Endothelial cell of umbilical vein (primary cell): ENCODE measurements at regions not wholly inside any gene's neighbourhood (a gene's known extent, or its start where the extent isn't known, plus 50 kb on each side); places are given as distances from the start of the nearest gene placed in this dataset.

Experiments used
- BruUV-seq: library from RNA; stranded (reverse); fragments of 400-500 nt; replicated peaks from 2 replicates; lab custom pipeline; 2021; lab: Mats Ljungman, UMichigan
- CTCF ChIA-PET: fragments of 300-600, 350-600 bp; sonication (Branson Sonifier 250); formaldehyde crosslinking; loops from one replicate; lab custom pipeline; 2021; ENCODE audit warnings: antibody characterized with exemption, inconsistent platforms; lab: Charles Lee
- POLR2A ChIA-PET: fragments of 300-600, 350-600 bp; sonication (Branson Sonifier 250); formaldehyde crosslinking; loops from one replicate; lab custom pipeline; 2021; ENCODE audit warnings: antibody characterized with exemption, inconsistent platforms; lab: Charles Lee
- DNase-seq: peaks from one replicate; pipeline ENCODE4 v3.0.0-alpha.2; 2011; ENCODE audit warnings: low read depth, low spot score
- FAIRE-seq: peaks from 2 replicates; lab custom pipeline; 2011; peaks lifted over from hg19 to GRCh38; lab: Jason Lieb, UNC
- H2AFZ ChIP-seq: 2 replicates; pipeline ENCODE4 v1.6.0; 2012; ENCODE audit warnings: low read depth, low read length, control low read depth, inconsistent platforms
- H3K27ac ChIP-seq: 2 replicates; pipeline ENCODE4 v1.5.1; 2011; ENCODE audit warnings: low read depth, mild to moderate bottlenecking, control low read depth, low read length, moderate library complexity; ENCODE audit not compliant: insufficient read depth
- H3K27me3 ChIP-seq, 2 experiments: 2 replicates each; pipeline versions ENCODE4 v1.6.0 to v1.6.1; 2011; ENCODE audit warnings: low read length in 2 of 2, mixed read lengths in 1 of 2; ENCODE audit not compliant: control insufficient read depth in 2 of 2, insufficient read depth in 2 of 2
- H3K36me3 ChIP-seq, 2 experiments: 2 replicates in 1 of 2; 3 replicates in 1 of 2; pipeline ENCODE4 v1.5.1; 2011; ENCODE audit warnings: low read length in 2 of 2, mild to moderate bottlenecking in 1 of 2, moderate library complexity in 1 of 2; ENCODE audit not compliant: control insufficient read depth in 2 of 2, insufficient read depth in 2 of 2; ENCODE audit errors: extremely low read depth in 1 of 2
- H3K4me1 ChIP-seq: 3 replicates; pipeline ENCODE4 v1.5.1; 2011; ENCODE audit warnings: mild to moderate bottlenecking, low read length; ENCODE audit not compliant: control insufficient read depth, insufficient read depth; ENCODE audit errors: extremely low read depth
- H3K4me2 ChIP-seq: 2 replicates; pipeline ENCODE4 v1.6.1; 2011; ENCODE audit warnings: low read length, control low read depth, mixed read lengths; ENCODE audit not compliant: insufficient read depth
- H3K4me3 ChIP-seq, 3 experiments: fragments of 200-600 bp in 1 of 3; sonication (generic), shearing (Covaris generic) in 1 of 3; replicated peaks in 1 of 3; 2 replicates each; pipeline ENCODE4 v1.5.1; 2011 to 2016; ENCODE audit warnings: control low read depth in 3 of 3, low read length in 3 of 3, mild to moderate bottlenecking in 2 of 3, inconsistent platforms in 1 of 3, low read depth in 1 of 3, moderate library complexity in 1 of 3; ENCODE audit not compliant: insufficient read depth in 1 of 3
- H3K79me2 ChIP-seq: 2 replicates; pipeline ENCODE4 v1.6.0; 2012; ENCODE audit warnings: low read length, inconsistent platforms; ENCODE audit not compliant: control insufficient read depth, insufficient read depth
- H3K9ac ChIP-seq: replicated peaks from 2 replicates; pipeline ENCODE3; 2011; ENCODE audit warnings: low read length, control low read depth; ENCODE audit not compliant: insufficient read depth; ENCODE audit errors: extremely low read depth
- H3K9me1 ChIP-seq: replicated peaks from 3 replicates; pipeline ENCODE4 v1.6.0; 2011; ENCODE audit warnings: mild to moderate bottlenecking, low read length; ENCODE audit not compliant: control insufficient read depth, insufficient read depth; ENCODE audit errors: extremely low read depth
- H3K9me3 ChIP-seq: replicated peaks from 2 replicates; pipeline ENCODE4 v1.5.1; 2012; ENCODE audit warnings: low read length, inconsistent platforms; ENCODE audit not compliant: control insufficient read depth, insufficient read depth
- H4K20me1 ChIP-seq: replicated peaks from 2 replicates; pipeline ENCODE3; 2011; ENCODE audit warnings: mild to moderate bottlenecking, low read length; ENCODE audit not compliant: control insufficient read depth, insufficient read depth; ENCODE audit errors: extremely low read depth
- CTCF ChIP-seq, 2 donors: IDR thresholded peaks; 1 replicate in 1 of 2; 2 replicates in 1 of 2; pipeline ENCODE4 v1.5.1; 2011; ENCODE audit warnings: low read length in 2 of 2, mild to moderate bottlenecking in 2 of 2, moderate library complexity in 2 of 2, control low read depth in 1 of 2, inconsistent platforms in 1 of 2, low read depth in 1 of 2; ENCODE audit not compliant: insufficient read depth in 1 of 2; ENCODE audit errors: extremely low read depth in 1 of 2
- EZH2 ChIP-seq: IDR thresholded peaks from 2 replicates; pipeline ENCODE4 v1.6.1; 2012; ENCODE audit warnings: borderline replicate concordance, low read depth, mild to moderate bottlenecking, moderate library complexity, low read length, inconsistent platforms; ENCODE audit not compliant: severe bottlenecking
- FOS ChIP-seq: IDR thresholded peaks from 2 replicates; pipeline ENCODE4 v1.6.1; 2011; ENCODE audit warnings: mild to moderate bottlenecking, low read length, moderate library complexity, borderline replicate concordance; ENCODE audit not compliant: insufficient read depth
- GATA2 ChIP-seq: IDR thresholded peaks from 2 replicates; pipeline ENCODE4 v1.7.0; 2011; ENCODE audit warnings: low read depth, mild to moderate bottlenecking, moderate library complexity, mixed read lengths, low read length; ENCODE audit not compliant: insufficient read length, insufficient read depth
- JUN ChIP-seq: IDR thresholded peaks from 2 replicates; pipeline ENCODE4 v1.6.1; 2011; ENCODE audit warnings: borderline replicate concordance, low read depth; ENCODE audit not compliant: insufficient read length, insufficient read depth
- MYC ChIP-seq: IDR thresholded peaks from one replicate; pipeline ENCODE4 v1.6.1; 2011; ENCODE audit warnings: mild to moderate bottlenecking, low read depth, low read length
- POLR2A ChIP-seq: IDR thresholded peaks from 2 replicates; pipeline ENCODE4 v1.6.1; 2012; ENCODE audit warnings: low read depth, mild to moderate bottlenecking, control low read depth, low read length
- POLR2AphosphoS5 ChIP-seq: IDR thresholded peaks from 2 replicates; pipeline ENCODE4 v1.6.1; 2012; ENCODE audit warnings: low read depth, mild to moderate bottlenecking, control low read depth, low read length, moderate library complexity; ENCODE audit not compliant: insufficient read depth
- dilution Hi-C: fragments of 300-500 bp; cut with MboI; formaldehyde crosslinking; loops from one replicate; pipeline ENCODE4 v1.15.0; 2019; ENCODE audit warnings: low sequenced_read_pairs; ENCODE audit not compliant: extremely low pct_ligation_motif_present
- intact Hi-C: fragments of 100-400 bp; cut with micrococcal nuclease; formaldehyde crosslinking; loops from one replicate; pipeline ENCODE4 v1.10.0; 2022
- TF ChIP-seq, protein P1 (sequence below): IDR thresholded peaks from 2 replicates; pipeline ENCODE4 v1.6.1; 2011; ENCODE audit not compliant: insufficient read depth, insufficient read length

DNA sequence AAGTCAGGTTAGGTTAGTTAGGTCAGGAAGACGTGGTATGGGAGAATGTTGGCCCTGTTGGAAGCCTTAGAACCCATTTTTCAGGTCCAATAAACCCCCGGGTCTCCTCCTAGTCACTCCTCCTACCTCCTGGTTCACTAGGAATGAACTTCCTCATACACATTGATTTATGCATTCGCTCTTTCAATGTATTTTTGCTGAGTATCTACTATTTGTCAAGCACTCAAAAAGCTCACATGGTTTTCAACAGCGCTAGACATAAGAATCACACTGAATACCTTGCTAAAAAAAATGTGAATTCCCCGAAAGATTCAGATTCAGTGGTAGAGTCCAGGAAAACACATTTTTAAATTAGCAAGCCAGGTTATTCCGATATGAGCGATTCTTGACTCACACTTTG lies 85.8 kb upstream of the LRRN2 start:
- dilution Hi-C loops (no loop called here), intact Hi-C loops (no loop called here)
- no TSS peak for BruUV-seq
- ChIA-PET CTCF (interaction anchor here (0.6 to 3.4 kb wide), 3 partner anchors 21 to 47 kb away, joined by 3 to 8 read pairs (median 6); no protein-coding TSS in a partner anchor), POLR2A (no interaction called here)
- peaks cover 11% of the 10 kb centered on the region in 2 experiments for H3K27me3 ChIP-seq
- H4K20me1 ChIP-seq = no peaks in the 10 kb centered on the region
- TF ChIP-seq JUN (no peak), CTCF (IDR thresholded peaks at IDR 0.05; ENCODE audit: extremely low read depth in 1 of 2, insufficient read depth in 1 of 2, low read depth in 1 of 2, low read length in 2 of 2) (no peak), FOS (no peak), GATA2 (no peak), EZH2 (no peak), MYC (no peak), POLR2AphosphoS5 (no peak), POLR2A (no peak)
- TF ChIP-seq, protein P1, sequence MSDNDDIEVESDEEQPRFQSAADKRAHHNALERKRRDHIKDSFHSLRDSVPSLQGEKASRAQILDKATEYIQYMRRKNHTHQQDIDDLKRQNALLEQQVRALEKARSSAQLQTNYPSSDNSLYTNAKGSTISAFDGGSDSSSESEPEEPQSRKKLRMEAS = no peak
- no peak overlapping the region for H3K4me2 ChIP-seq
- no peaks in the 10 kb centered on the region for H3K79me2 ChIP-seq
- no peak overlapping the region for H3K9ac ChIP-seq
- no peaks in the 10 kb centered on the region for H3K36me3 ChIP-seq
- H3K4me3 ChIP-seq = no peak overlapping the region
- no peaks in the 10 kb centered on the region for H3K9me1 ChIP-seq
- no peak overlapping the region for H2AFZ ChIP-seq
- no peak overlapping the region for H3K27ac ChIP-seq
- H3K9me3 ChIP-seq = no peaks in the 10 kb centered on the region
- DNase-seq (no peak), FAIRE-seq (no peak)
- no peaks in the 10 kb centered on the region for H3K4me1 ChIP-seq
